Nephron (organoid): ENCODE measurements at regions not wholly inside any gene's neighbourhood (a gene's known extent, or its start where the extent isn't known, plus 50 kb on each side); places are given as distances from the start of the nearest gene placed in this dataset.
"Not testable (repeated sequence)": the region's sequence is repeated elsewhere in the genome, so short reads cannot be mapped to it uniquely, and the experiment has no call there.

Source experiments
- H3K27ac Mint-ChIP-seq, 3 experiments: 2 replicates each; pipeline ENCODE4 v1.8.0; 2020; ENCODE audit warnings: mixed read lengths in 3 of 3, mild to moderate bottlenecking in 2 of 3, moderate library complexity in 1 of 3
- H3K27me3 Mint-ChIP-seq: 2 replicates; pipeline ENCODE4 v1.8.0; 2021; ENCODE audit warnings: low read depth, mild to moderate bottlenecking, moderate library complexity, mixed read lengths
- H3K36me3 Mint-ChIP-seq: 2 replicates; pipeline ENCODE4 v1.8.0; 2020; ENCODE audit warnings: low read depth, mixed read lengths
- H3K4me1 Mint-ChIP-seq: 2 replicates; pipeline ENCODE4 v1.8.0; 2020; ENCODE audit warnings: mixed read lengths
- H3K4me3 Mint-ChIP-seq, 3 experiments: 2 replicates each; pipeline ENCODE4 v1.8.0; 2020; ENCODE audit warnings: mild to moderate bottlenecking in 3 of 3, mixed read lengths in 3 of 3, moderate library complexity in 2 of 3
- H3K9me3 Mint-ChIP-seq: 2 replicates; pipeline ENCODE4 v1.8.0; 2020; ENCODE audit warnings: mixed read lengths
- TF ChIP-seq, protein P1 (sequence below), 3 experiments: fragments of 200-600 bp; sonication (generic); IDR thresholded peaks; one replicate each; pipeline ENCODE4 v1.5.0; 2021; ENCODE audit warnings: antibody characterized with exemption in 3 of 3; ENCODE audit not compliant: unreplicated experiment in 3 of 3

DNA sequence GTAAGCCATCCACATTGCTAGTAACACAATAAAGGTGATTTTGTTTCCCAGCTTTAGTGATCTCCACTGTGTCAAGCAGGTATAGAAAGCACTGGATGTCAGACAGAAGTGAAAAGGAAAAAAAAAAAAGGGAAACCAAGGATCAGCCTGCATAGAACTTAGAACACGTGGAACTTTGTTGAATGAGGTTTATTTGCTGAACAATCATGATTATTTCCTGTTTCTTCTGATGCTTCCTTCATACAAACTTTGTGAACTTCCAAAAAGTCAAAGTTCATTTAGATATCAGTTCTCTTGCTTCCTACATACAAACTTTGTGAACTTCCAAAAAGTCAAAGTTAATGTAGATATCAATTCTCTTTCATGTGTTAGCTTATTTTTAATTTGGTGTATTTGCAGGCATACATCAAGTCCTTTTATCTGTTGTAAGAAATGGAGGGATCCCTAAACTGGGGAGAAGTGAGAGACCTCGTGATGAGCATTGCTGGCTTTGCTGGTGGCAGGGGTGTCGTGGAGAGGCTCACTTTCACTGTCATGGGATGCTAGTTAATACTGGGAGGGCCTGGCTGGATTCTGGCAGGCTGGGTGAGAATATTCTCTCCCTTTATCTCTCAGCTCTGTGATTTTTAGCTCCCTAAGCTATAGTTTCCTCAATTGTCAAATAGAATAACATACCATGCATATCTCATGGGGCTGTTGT is 298.4 kb downstream of the INHBA start:
- Mint-ChIP-seq H3K36me3 (no peaks in the 10 kb centered on the region), H3K4me3 (no peak overlapping the region), H3K9me3 (no peaks in the 10 kb centered on the region), H3K27ac (no peak overlapping the region), H3K27me3 (no peaks in the 10 kb centered on the region), H3K4me1 (no peaks in the 10 kb centered on the region)
- TF ChIP-seq, protein P1, sequence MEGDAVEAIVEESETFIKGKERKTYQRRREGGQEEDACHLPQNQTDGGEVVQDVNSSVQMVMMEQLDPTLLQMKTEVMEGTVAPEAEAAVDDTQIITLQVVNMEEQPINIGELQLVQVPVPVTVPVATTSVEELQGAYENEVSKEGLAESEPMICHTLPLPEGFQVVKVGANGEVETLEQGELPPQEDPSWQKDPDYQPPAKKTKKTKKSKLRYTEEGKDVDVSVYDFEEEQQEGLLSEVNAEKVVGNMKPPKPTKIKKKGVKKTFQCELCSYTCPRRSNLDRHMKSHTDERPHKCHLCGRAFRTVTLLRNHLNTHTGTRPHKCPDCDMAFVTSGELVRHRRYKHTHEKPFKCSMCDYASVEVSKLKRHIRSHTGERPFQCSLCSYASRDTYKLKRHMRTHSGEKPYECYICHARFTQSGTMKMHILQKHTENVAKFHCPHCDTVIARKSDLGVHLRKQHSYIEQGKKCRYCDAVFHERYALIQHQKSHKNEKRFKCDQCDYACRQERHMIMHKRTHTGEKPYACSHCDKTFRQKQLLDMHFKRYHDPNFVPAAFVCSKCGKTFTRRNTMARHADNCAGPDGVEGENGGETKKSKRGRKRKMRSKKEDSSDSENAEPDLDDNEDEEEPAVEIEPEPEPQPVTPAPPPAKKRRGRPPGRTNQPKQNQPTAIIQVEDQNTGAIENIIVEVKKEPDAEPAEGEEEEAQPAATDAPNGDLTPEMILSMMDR (IDR thresholded peaks at IDR 0.05; ENCODE audit: unreplicated experiment in 3 of 3): no peak

DNA sequence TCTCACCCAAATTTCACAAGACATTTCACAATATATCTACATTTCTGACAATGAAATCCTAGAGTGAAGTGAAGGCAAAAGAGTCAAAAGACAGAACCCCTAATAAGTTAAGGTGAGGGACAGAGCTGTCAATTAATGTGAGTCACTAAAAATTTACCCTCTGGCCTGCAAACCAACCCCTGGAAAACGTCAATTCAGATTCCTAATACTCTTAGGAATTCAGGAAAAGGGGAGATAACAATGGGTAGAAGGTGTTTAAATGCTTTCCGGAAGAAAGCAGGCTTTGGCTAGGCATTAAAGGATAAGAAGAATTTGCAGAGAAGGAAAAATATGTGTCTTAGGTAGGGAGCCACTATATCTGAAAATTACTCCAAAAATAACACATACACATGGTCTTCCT is 299.6 kb downstream of the INHBA start:
- Mint-ChIP-seq H3K9me3 (no peaks in the 10 kb centered on the region), H3K4me1 (no peaks in the 10 kb centered on the region), H3K36me3 (no peaks in the 10 kb centered on the region), H3K27me3 (no peaks in the 10 kb centered on the region), H3K4me3 (no peak overlapping the region), H3K27ac (no peak overlapping the region)
- TF ChIP-seq, protein P1 (IDR thresholded peaks at IDR 0.05; ENCODE audit: unreplicated experiment in 3 of 3): no peak

DNA sequence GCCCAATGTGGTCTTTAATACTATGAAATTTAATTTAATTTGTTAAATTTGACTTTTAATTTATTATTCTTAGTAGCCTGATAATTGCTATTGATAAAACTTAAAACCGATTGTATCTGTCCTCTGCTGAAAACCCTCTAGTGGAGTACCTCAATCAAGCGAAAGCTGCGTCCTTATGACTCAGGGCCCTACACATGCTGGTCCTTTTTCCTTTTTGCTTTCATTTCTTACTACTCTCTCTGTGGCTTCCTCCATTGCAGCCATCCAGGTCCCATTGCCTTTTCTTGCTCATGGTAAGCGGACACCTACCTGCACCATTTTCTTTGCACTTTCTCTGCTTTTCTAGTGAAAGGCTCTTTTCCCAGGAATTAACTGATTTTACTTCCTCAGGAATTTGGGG is 301.1 kb downstream of the INHBA start:
- H3K27ac Mint-ChIP-seq: no peak overlapping the region
- H3K9me3 Mint-ChIP-seq: peaks cover 5% of the 10 kb centered on the region
- H3K4me3 Mint-ChIP-seq: no peak overlapping the region
- H3K4me1 Mint-ChIP-seq: no peaks in the 10 kb centered on the region
- no peaks in the 10 kb centered on the region for H3K27me3 Mint-ChIP-seq
- H3K36me3 Mint-ChIP-seq: no peaks in the 10 kb centered on the region
- TF ChIP-seq, protein P1 (IDR thresholded peaks at IDR 0.05; ENCODE audit: unreplicated experiment in 3 of 3): no peak

DNA sequence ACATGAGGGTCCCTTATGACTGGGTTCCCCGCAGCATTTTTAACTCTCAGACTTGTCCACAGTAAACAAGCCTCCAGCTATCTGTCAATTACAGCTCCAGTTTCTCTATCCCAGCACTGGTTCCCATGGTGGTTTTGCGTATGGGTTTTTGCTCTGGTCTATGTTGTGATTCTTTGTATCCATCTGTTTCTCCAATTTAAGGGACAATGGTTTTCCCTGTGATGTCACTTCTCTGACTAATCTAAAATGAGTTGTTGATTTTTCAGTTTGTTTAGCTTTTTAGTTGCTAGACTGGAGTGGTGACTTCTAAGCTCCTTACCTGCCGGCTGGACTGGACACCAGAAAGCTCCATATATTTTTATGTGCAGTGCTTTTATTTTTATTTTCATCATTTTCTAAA is 303.7 kb downstream of the INHBA start:
- Mint-ChIP-seq H3K36me3 (no peaks in the 10 kb centered on the region), H3K27me3 (no peaks in the 10 kb centered on the region), H3K4me1 (no peaks in the 10 kb centered on the region), H3K27ac (no peak overlapping the region), H3K9me3 (peaks cover 14% of the 10 kb centered on the region), H3K4me3 (no peak overlapping the region)
- TF ChIP-seq, protein P1 (IDR thresholded peaks at IDR 0.05; ENCODE audit: unreplicated experiment in 3 of 3): no peak

DNA sequence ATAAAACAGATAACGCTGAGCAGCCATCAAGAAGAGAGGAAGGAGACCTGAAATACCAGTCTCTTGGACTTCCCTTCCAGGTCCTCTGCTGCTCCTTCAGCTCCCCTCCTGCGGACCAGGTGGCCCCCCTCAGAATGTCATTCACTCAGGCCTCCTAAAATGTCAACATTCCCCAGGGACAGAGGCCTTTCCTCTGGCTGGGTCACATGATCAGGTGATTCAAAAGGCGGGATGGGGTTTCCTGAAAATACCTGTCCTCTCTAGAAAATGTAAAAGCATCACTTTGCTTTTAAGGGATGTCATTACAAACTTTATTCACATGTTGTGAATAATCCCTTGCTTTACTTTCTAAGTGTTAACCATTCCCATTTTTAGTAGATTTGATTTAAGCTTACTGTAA is 311.1 kb downstream of the INHBA start:
- no peak overlapping the region for H3K27ac Mint-ChIP-seq
- H3K27me3 Mint-ChIP-seq: peaks cover 3% of the 10 kb centered on the region
- H3K36me3 Mint-ChIP-seq: no peaks in the 10 kb centered on the region
- no peak overlapping the region for H3K4me3 Mint-ChIP-seq
- TF ChIP-seq, protein P1 (IDR thresholded peaks at IDR 0.05; ENCODE audit: unreplicated experiment in 3 of 3): no peak
- no peaks in the 10 kb centered on the region for H3K4me1 Mint-ChIP-seq
- peaks cover 13% of the 10 kb centered on the region for H3K9me3 Mint-ChIP-seq

DNA sequence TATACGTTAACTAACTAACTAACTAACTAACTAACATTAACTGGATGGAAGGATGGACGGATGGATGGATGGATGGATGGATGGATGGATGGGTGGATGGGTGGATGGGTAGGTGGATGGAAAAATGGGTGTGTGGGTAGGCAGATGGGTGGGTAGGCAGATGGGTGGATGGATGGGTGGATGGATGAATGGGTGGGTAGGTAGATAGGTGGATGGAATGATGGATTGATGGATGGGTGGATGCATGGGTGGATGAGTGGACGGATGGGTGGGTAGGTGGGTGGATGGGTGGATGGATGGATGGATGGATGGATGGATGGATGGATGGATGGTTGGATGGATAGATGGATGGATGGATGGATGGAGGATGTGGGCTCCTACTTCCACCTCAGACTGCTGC is 314.0 kb downstream of the INHBA start:
- H3K4me1 Mint-ChIP-seq, H3K27ac Mint-ChIP-seq, H3K27me3 Mint-ChIP-seq, H3K36me3 Mint-ChIP-seq, H3K4me3 Mint-ChIP-seq, H3K9me3 Mint-ChIP-seq: not testable (repeated sequence)
